Endothelial cell (in vitro differentiated cells): ENCODE measurements at regions not wholly inside any gene's neighbourhood (a gene's known extent, or its start where the extent isn't known, plus 50 kb on each side); places are given as distances from the start of the nearest gene placed in this dataset.

Experiments used
- DNase-seq: peaks from one replicate; pipeline ENCODE4 v3.0.0; 2021; ENCODE audit warnings: low spot score
- H3K27ac Mint-ChIP-seq: one replicate; pipeline ENCODE4 v1.8.0; 2021; ENCODE audit warnings: mixed read lengths, inconsistent platforms; ENCODE audit not compliant: unreplicated experiment
- H3K27me3 Mint-ChIP-seq: one replicate; pipeline ENCODE4 v1.8.0; 2021; ENCODE audit warnings: mild to moderate bottlenecking, moderate library complexity, mixed read lengths, inconsistent platforms; ENCODE audit not compliant: unreplicated experiment
- H3K36me3 Mint-ChIP-seq: one replicate; pipeline ENCODE4 v1.8.0; 2021; ENCODE audit warnings: mild to moderate bottlenecking, low read depth, mixed read lengths, inconsistent platforms; ENCODE audit not compliant: unreplicated experiment
- H3K4me1 Mint-ChIP-seq: one replicate; pipeline ENCODE4 v1.8.0; 2021; ENCODE audit warnings: mild to moderate bottlenecking, mixed read lengths, inconsistent platforms; ENCODE audit not compliant: unreplicated experiment
- H3K4me3 Mint-ChIP-seq: one replicate; pipeline ENCODE4 v1.8.0; 2021; ENCODE audit warnings: mild to moderate bottlenecking, mixed read lengths, inconsistent platforms; ENCODE audit not compliant: unreplicated experiment
- H3K9me3 Mint-ChIP-seq: one replicate; pipeline ENCODE4 v1.8.0; 2021; ENCODE audit warnings: mixed read lengths, inconsistent platforms; ENCODE audit not compliant: unreplicated experiment
- TF ChIP-seq, protein P1 (sequence below): fragments of 200-600 bp; sonication (generic); IDR thresholded peaks from one replicate; pipeline ENCODE4 v1.5.0; 2021; ENCODE audit warnings: antibody characterized with exemption; ENCODE audit not compliant: unreplicated experiment

- DNase-seq, result peak; percentile 26
- no peaks in the 10 kb centered on the region for H3K27me3 Mint-ChIP-seq
- peaks cover 5% of the 10 kb centered on the region for H3K4me1 Mint-ChIP-seq
- no peaks in the 10 kb centered on the region for H3K36me3 Mint-ChIP-seq
- H3K4me3 Mint-ChIP-seq, result no peak overlapping the region
- no peak overlapping the region for H3K27ac Mint-ChIP-seq
- H3K9me3 Mint-ChIP-seq, result no peaks in the 10 kb centered on the region
- TF ChIP-seq, protein P1, sequence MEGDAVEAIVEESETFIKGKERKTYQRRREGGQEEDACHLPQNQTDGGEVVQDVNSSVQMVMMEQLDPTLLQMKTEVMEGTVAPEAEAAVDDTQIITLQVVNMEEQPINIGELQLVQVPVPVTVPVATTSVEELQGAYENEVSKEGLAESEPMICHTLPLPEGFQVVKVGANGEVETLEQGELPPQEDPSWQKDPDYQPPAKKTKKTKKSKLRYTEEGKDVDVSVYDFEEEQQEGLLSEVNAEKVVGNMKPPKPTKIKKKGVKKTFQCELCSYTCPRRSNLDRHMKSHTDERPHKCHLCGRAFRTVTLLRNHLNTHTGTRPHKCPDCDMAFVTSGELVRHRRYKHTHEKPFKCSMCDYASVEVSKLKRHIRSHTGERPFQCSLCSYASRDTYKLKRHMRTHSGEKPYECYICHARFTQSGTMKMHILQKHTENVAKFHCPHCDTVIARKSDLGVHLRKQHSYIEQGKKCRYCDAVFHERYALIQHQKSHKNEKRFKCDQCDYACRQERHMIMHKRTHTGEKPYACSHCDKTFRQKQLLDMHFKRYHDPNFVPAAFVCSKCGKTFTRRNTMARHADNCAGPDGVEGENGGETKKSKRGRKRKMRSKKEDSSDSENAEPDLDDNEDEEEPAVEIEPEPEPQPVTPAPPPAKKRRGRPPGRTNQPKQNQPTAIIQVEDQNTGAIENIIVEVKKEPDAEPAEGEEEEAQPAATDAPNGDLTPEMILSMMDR, result peak; percentile 25
Observed at GRCh38 chr2:65710779-65711295, 278.4 kb upstream of the SPRED2 start.

GRCh38 chr2:65710356-65710755, 278.0 kb upstream of the SPRED2 start:
- Mint-ChIP-seq H3K4me1 (peaks cover 5% of the 10 kb centered on the region), H3K9me3 (no peaks in the 10 kb centered on the region), H3K36me3 (no peaks in the 10 kb centered on the region), H3K4me3 (no peak overlapping the region), H3K27me3 (no peaks in the 10 kb centered on the region), H3K27ac (no peak overlapping the region)
- TF ChIP-seq, protein P1, result no peak
- no peak for DNase-seq

DNA sequence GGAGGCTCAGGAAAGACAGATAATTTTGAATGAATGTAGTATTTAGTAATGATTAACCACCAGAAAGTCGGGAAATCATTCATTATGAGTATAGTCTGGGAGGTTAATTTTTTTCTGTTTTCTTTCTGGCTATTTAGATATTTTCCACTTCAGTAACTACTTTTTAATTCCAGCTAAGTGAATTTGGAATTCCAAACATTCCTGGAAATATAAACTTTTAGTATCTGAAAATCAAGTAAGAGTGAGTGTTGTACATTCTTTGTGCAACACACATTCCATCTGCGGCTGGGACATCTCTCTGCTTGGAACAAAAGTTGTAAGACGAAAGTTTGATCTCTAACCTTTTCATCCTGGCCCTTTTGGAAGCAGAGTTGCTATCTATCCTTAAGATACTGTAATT, 275.7 kb upstream of the SPRED2 start:
- TF ChIP-seq, protein P1, result no peak
- no peak for DNase-seq
- Mint-ChIP-seq H3K27me3 (no peaks in the 10 kb centered on the region), H3K36me3 (no peaks in the 10 kb centered on the region), H3K4me1 (peaks cover 5% of the 10 kb centered on the region), H3K9me3 (no peaks in the 10 kb centered on the region), H3K4me3 (no peak overlapping the region), H3K27ac (no peak overlapping the region)

DNA sequence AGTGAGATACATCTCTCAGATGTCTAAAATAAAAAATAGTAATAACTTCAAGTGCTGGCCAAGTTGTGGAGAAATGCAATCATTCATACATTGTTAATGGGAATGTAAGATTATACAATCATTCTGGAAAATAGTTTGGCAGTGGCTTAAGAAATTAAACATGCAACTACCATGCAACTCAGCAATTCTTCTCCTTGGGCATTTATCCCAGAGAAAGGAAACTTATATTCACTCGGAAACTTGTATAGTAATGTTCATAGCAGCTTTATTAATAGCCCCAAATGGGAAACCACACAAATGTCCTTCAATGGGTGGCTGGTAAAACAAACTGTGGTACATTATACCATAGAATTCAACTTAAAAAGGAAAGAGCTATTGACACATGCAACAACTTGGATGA, 274.0 kb upstream of the SPRED2 start:
- Mint-ChIP-seq H3K27ac (no peak overlapping the region), H3K27me3 (no peaks in the 10 kb centered on the region), H3K4me1 (peaks cover 5% of the 10 kb centered on the region), H3K4me3 (no peak overlapping the region), H3K36me3 (no peaks in the 10 kb centered on the region), H3K9me3 (no peaks in the 10 kb centered on the region)
- TF ChIP-seq, protein P1, result no peak
- no peak for DNase-seq

DNA sequence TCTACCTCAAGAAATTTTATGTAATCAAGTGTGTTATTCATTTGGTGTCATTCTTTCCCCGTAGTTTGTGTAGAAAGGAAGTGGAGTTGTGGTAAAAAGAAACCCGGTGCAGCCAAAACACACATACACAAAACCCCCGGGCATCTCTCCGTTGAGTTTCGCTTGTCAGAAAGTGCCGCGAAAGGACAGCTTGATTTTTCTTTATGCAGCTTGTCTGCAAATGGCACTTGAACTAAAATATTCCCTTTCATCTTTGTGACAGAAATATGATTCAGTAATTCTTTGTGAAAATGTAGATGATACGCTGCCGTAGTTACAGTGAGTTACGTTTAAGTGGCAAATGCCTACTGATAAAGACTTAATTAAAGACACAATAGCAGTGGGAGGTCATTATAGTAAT, 268.8 kb upstream of the SPRED2 start:
- TF ChIP-seq, protein P1, result no peak
- Mint-ChIP-seq H3K27ac (no peak overlapping the region), H3K27me3 (no peaks in the 10 kb centered on the region), H3K4me1 (no peaks in the 10 kb centered on the region), H3K36me3 (no peaks in the 10 kb centered on the region), H3K9me3 (no peaks in the 10 kb centered on the region), H3K4me3 (no peak overlapping the region)
- no peak for DNase-seq
